ENCODE measurements at regions not wholly inside any gene's neighbourhood (a gene's known extent, or its start where the extent isn't known, plus 50 kb on each side); places are given as distances from the start of the nearest gene placed in this dataset.

DNA sequence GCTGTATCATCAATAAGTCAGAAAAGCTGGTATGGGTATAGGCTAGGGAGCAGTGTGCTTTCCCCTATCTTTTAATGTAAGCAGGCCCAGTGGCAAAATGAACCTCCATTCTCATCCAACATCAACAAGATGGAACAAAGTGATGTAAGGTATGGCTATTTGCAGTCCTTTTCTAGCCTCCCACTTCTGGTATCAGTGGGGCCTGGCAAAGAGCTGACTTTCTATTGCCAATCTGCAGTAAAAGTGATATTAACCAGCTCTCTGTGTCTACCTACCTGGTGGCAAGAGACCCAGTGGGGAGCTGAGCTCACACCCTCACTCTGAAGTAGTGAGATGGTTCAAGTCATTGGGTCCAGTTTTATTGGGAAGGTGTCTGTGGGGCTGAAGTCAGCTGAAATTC lies 1492.6 kb downstream of the CDH11 start:
- no peaks in the 10 kb centered on the region for H3K4me1 ChIP-seq
- no peaks in the 10 kb centered on the region for H3K27me3 ChIP-seq
- no peak overlapping the region for H3K4me3 ChIP-seq (ENCODE audit: low read depth, low read length)
- H3K36me3 ChIP-seq = no peaks in the 10 kb centered on the region
- TF ChIP-seq, protein P1, sequence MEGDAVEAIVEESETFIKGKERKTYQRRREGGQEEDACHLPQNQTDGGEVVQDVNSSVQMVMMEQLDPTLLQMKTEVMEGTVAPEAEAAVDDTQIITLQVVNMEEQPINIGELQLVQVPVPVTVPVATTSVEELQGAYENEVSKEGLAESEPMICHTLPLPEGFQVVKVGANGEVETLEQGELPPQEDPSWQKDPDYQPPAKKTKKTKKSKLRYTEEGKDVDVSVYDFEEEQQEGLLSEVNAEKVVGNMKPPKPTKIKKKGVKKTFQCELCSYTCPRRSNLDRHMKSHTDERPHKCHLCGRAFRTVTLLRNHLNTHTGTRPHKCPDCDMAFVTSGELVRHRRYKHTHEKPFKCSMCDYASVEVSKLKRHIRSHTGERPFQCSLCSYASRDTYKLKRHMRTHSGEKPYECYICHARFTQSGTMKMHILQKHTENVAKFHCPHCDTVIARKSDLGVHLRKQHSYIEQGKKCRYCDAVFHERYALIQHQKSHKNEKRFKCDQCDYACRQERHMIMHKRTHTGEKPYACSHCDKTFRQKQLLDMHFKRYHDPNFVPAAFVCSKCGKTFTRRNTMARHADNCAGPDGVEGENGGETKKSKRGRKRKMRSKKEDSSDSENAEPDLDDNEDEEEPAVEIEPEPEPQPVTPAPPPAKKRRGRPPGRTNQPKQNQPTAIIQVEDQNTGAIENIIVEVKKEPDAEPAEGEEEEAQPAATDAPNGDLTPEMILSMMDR (IDR thresholded peaks at IDR 0.05; ENCODE audit: low read depth, low read length) = no peak
- DNase-seq = no peak
- H3K9me3 ChIP-seq = no peaks in the 10 kb centered on the region

DNA sequence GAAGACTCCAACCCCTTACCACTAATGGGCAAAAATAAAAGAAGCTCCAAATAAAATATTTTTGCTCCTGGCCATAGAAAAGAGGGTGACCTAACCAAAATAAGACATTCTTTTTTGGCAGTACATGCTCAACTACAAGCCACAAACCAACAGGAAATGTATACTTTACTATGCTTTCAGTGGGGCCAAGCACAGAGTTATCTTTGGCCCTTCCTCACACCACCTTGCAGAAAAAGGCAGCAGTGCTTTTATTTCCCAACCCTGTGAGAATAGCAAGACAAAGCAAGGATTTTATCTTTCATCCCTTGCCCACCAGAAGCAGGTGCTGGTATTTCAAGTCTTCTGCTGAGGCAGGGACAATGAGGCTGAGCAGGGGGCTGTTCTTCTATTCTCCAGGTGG lies 1493.1 kb downstream of the CDH11 start:
- Histone ChIP-seq H3K4me1 (no peaks in the 10 kb centered on the region), H3K36me3 (no peaks in the 10 kb centered on the region), H3K4me3 (ENCODE audit: low read depth, low read length) (no peak overlapping the region), H3K9me3 (no peaks in the 10 kb centered on the region), H3K27me3 (no peaks in the 10 kb centered on the region)
- no peak for DNase-seq
- TF ChIP-seq, protein P1 (IDR thresholded peaks at IDR 0.05; ENCODE audit: low read depth, low read length) = no peak

DNA sequence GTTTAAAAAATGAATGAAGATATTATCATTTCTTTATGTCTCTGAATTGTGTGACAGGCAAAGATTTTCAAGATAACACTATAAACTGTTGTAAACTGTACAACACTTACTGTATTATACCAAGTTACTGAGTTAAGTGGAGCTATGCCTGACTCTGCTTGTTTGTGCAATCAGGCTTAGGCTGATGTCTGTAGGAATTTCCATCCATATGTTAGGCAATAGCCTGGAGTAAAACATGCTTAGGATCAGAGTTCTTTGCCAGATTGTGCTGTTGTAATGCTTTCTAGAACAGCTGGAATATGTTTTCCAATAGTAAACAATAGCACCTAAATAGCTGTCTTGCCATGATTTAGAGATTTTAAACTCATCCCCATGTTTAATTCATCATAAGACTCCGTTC lies 1496.7 kb downstream of the CDH11 start:
- Histone ChIP-seq H3K4me1 (no peaks in the 10 kb centered on the region), H3K4me3 (ENCODE audit: low read depth, low read length) (no peak overlapping the region), H3K9me3 (no peaks in the 10 kb centered on the region), H3K27me3 (no peaks in the 10 kb centered on the region), H3K36me3 (no peaks in the 10 kb centered on the region)
- no peak for DNase-seq
- TF ChIP-seq, protein P1 (IDR thresholded peaks at IDR 0.05; ENCODE audit: low read depth, low read length) = no peak

DNA sequence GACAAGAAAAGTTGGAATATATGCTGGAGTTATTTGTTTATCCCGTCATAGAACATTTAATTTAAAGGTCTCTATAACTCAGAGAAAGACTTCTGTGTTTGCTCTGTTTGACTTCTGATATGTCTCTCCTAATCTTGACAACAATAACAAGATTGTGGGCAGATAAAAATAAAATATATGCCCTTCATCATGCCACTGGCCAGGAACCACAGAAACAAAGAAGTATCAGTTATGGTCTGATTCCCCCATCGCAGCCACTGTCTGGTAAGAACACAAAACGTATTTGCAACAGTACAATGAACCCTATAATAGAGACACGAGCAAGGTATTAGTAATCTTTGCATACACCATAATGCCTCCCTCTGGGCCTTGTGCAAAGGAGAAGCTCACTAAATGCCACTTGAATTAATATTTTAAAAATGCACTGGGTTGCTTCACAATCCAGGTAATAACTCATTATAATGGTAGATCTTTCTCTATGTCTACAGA lies 1498.3 kb downstream of the CDH11 start:
- H3K36me3 ChIP-seq = no peaks in the 10 kb centered on the region
- no peaks in the 10 kb centered on the region for H3K9me3 ChIP-seq
- DNase-seq = no peak
- no peaks in the 10 kb centered on the region for H3K27me3 ChIP-seq
- H3K4me3 ChIP-seq (ENCODE audit: low read depth, low read length) = no peak overlapping the region
- no peaks in the 10 kb centered on the region for H3K4me1 ChIP-seq
- TF ChIP-seq, protein P1 (IDR thresholded peaks at IDR 0.05; ENCODE audit: low read depth, low read length) = no peak

DNA sequence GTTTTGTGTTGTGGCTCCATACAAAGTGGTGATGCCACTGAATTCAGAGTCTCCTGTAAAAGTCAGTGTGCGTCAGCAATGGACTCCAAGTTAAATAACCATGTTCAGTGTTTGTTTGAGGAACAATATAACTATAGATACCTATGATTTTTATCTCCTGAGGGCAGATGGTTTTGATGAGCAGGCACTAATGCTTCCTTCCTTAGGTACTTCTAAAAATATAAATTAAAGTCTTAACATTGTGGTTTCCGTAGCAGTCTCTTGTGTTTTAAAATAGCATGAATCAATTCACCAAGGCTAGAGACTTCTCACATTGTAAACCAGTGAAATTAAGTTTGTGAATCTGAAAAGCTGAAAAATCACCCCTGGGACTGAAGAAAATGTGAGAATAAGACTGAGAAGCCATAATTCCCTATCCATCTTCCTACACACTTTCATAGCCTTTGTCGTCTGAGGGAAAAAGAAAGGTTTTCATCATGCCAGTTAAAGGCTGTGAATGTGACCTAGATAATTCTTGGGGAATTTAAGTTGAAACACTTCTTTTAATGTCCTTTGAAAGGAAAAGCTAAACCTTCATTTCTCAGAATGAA lies 1502.9 kb downstream of the CDH11 start:
- DNase-seq = no peak
- TF ChIP-seq, protein P1 (IDR thresholded peaks at IDR 0.05; ENCODE audit: low read depth, low read length) = no peak
- H3K4me3 ChIP-seq (ENCODE audit: low read depth, low read length) = no peak overlapping the region

DNA sequence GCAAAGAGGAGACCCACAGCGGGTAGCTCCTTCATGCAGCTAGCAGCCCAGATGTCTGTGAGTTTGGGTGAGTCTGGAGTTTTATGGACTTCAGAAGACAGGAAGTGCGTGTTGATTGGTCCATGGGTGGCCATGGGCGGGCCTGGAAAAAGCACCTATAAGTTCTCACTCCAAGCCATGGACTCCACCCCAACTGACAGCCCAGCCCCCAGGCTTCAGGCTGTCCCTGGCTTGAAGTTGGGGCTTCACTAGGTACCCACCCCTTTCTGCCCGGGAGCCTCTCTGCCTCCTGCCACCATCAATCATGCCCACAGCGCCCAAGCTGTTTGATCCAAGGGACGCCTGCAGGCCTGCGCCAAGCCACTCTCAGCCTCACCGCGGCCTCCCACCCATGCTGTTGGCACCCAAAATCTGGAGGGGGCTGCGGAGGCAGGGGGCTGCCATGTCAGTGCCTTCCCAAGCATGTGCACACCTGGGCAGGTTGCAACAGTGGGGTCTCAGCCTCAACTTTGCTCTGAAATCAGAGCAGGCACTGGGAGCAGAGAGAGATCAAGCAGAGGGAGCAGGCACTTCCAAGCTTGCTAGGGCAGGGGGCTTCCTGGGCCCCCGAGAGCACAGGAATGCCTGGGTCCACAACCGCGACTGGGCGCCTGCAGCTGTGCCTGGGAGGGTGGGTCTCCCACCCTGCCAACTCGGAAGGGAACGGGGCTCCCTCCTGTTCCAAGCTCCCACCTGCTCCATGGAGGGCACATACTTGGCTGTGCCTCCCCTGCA lies 1503.7 kb downstream of the CDH11 start:
- DNase-seq = no peak
- no peaks in the 10 kb centered on the region for H3K9me3 ChIP-seq
- TF ChIP-seq, protein P1 (IDR thresholded peaks at IDR 0.05; ENCODE audit: low read depth, low read length) = no peak
- peak overlapping the region; percentile 44 for H3K4me3 ChIP-seq (ENCODE audit: low read depth, low read length)
- no peaks in the 10 kb centered on the region for H3K36me3 ChIP-seq
- H3K4me1 ChIP-seq = no peaks in the 10 kb centered on the region
- H3K27me3 ChIP-seq = no peaks in the 10 kb centered on the region

More for the DNA sequence above, 1502.9 kb downstream of the CDH11 start:
- H3K36me3 ChIP-seq = no peaks in the 10 kb centered on the region
- H3K4me1 ChIP-seq = no peaks in the 10 kb centered on the region
- H3K27me3 ChIP-seq = no peaks in the 10 kb centered on the region
- no peaks in the 10 kb centered on the region for H3K9me3 ChIP-seq
